ENCODE measurements at regions not wholly inside any gene's neighbourhood (a gene's known extent, or its start where the extent isn't known, plus 50 kb on each side); places are given as distances from the start of the nearest gene placed in this dataset. TPM values are rescaled to one million over a fixed set of nuclear protein-coding genes. Genes with fewer than 3 reads are reported as not detected.

DNA sequence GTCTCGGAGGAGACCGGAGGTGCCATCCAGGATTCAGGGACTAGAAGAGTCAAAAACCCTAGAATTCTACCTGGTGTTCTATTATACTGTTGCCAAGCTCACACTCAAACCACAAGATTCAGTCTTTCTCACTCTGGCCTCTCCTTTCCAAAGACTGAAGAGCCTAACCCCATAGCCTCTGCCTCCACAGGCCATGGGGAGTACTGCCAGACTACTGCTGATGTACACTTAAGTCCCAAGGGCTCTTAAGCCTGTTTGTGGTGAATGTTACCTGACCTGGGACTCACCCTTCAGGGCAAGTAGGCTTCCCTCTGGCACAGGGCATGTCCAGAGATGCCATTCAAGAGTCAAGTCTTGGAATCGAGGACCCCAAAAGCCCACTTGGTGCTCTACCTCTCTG, 58.9 kb upstream of the IRS4 start:
- FAIRE-seq (no peak), DNase-seq (ENCODE audit: low read depth in 1 of 2, low spot score in 2 of 2) (no peak)
- Histone ChIP-seq H3K4me3 (ENCODE audit: extremely low read depth in 1 of 4, insufficient read depth in 2 of 4, low read depth in 3 of 4, low read length in 4 of 4) (no peak overlapping the region), H3K23ac (ENCODE audit: insufficient read length) (no peak overlapping the region), H2BK20ac (ENCODE audit: low read length) (no peak overlapping the region), H4K5ac (ENCODE audit: insufficient read length, low read depth, low read length) (no peak overlapping the region), H3K18ac (ENCODE audit: extremely low read depth, low read length) (no peak overlapping the region), H2BK120ac (replicated peaks; ENCODE audit: low read depth, low read length) (no peak overlapping the region), H4K91ac (replicated peaks; ENCODE audit: insufficient read length, low read length) (no peak overlapping the region), H3K23me2 (ENCODE audit: low read depth, low read length) (no peaks in the 10 kb centered on the region), H3K27ac (ENCODE audit: low read depth, low read length) (no peak overlapping the region), H3K9ac (replicated peaks in 1 of 4; ENCODE audit: extremely low read depth in 1 of 4, low read depth in 3 of 4, low read length in 3 of 4) (no peak overlapping the region), H2BK12ac (ENCODE audit: low read depth, low read length) (no peak overlapping the region), H3K4me2 (ENCODE audit: insufficient read depth in 1 of 2, low read depth in 2 of 2, low read length in 2 of 2) (no peak overlapping the region), H3K14ac (ENCODE audit: insufficient read length) (no peak overlapping the region), H3K9me3 (ENCODE audit: insufficient read depth in 2 of 2, low read depth in 1 of 2, low read length in 1 of 2) (no peaks in the 10 kb centered on the region), H2AFZ (ENCODE audit: low read length) (no peak overlapping the region), H4K20me1 (replicated peaks in 1 of 2; ENCODE audit: control insufficient read depth in 1 of 2, insufficient read depth in 2 of 2, low read length in 2 of 2) (no peaks in the 10 kb centered on the region), H2BK15ac (ENCODE audit: low read length) (no peak overlapping the region), H3K79me1 (ENCODE audit: low read depth, low read length) (no peaks in the 10 kb centered on the region), H3K4me1 (replicated peaks in 1 of 4; ENCODE audit: control insufficient read depth in 3 of 4, insufficient read depth in 4 of 4, low read length in 3 of 4) (no peaks in the 10 kb centered on the region), H3K56ac (replicated peaks; ENCODE audit: insufficient read length, low read depth, low read length) (no peak overlapping the region), H3K79me2 (ENCODE audit: control insufficient read depth in 1 of 2, insufficient read depth in 2 of 2, low read length in 2 of 2) (no peaks in the 10 kb centered on the region), H3K36me3 (ENCODE audit: control insufficient read depth in 2 of 4, insufficient read depth in 4 of 4, low read length in 3 of 4) (no peaks in the 10 kb centered on the region), H3K4ac (replicated peaks; ENCODE audit: insufficient read length, low read depth, low read length) (no peak overlapping the region), H2AK5ac (ENCODE audit: low read depth, low read length) (no peak overlapping the region), H2BK5ac (ENCODE audit: low read depth, low read length) (no peak overlapping the region), H4K8ac (ENCODE audit: extremely low read depth, insufficient read depth, low read length) (no peak overlapping the region), H3K27me3 (replicated peaks in 1 of 4; ENCODE audit: control insufficient read depth in 3 of 4, extremely low read depth in 1 of 4, insufficient read depth in 3 of 4, low read length in 3 of 4) (no peaks in the 10 kb centered on the region)
- WGBS, 2 experiments (ENCODE audit: extremely low coverage in 1 of 2, insufficient coverage in 1 of 2, insufficient read length in 1 of 2, insufficient replicate concordance in 2 of 2, low coverage in 1 of 2, low lambda C conversion rate in 2 of 2, missing lambda C conversion rate in 1 of 2) = 100% methylated on average over 3 of the region's 3 CpGs; no CpG with 5 or more reads in 1 of the 2 experiments
- ChIA-PET POLR2A (ENCODE audit: partially characterized antibody) (no interaction called here), CTCF (ENCODE audit: partially characterized antibody) (no interaction called here)
- no peak for TF ChIP-seq POLR2AphosphoS5 (IDR thresholded peaks at IDR 0.05; ENCODE audit: low read depth, low read length)
- no peak for TF ChIP-seq CHD2 (IDR thresholded peaks at IDR 0.05; ENCODE audit: low read length)
- TF ChIP-seq NRF1 (IDR thresholded peaks at IDR 0.05; ENCODE audit: low read depth, low read length) = no peak
- TF ChIP-seq RAD21 (IDR thresholded peaks at IDR 0.05 in 1 of 2, conservative IDR thresholded peaks at IDR 0.05 in 1 of 2; ENCODE audit: low read depth in 2 of 2, low read length in 2 of 2) = 0 out of 4 replicates have a peak, but pooled peaks of 1 of the 2 experiments have one; percentile 8

Small RNA genes in the stretch of these regions (microRNA-seq; reads per million reads assigned to microRNA genes)
- 0 to 0.69 reads per million in 2 experiments for gene MIR6087 (ENCODE audit: borderline microRNAs expressed in 2 of 2, borderline number of aligned reads in 2 of 2, borderline replicate concordance in 1 of 2)

Small RNA genes in the stretch of these regions (small RNA-seq; reads per million reads assigned to genes)
- gene MIR6087 (ENCODE audit: insufficient read depth) = not detected
- not detected for gene RNU6-309P (ENCODE audit: insufficient read depth)
